ENCODE measurements at regions not wholly inside any gene's neighbourhood (a gene's known extent, or its start where the extent isn't known, plus 50 kb on each side); places are given as distances from the start of the nearest gene placed in this dataset.

GRCh38 chr1:79588719-79589118 lies 582.2 kb upstream of the ADGRL4 start:
- intact Hi-C loops (cut with DNase I; ENCODE audit: low total_unique reads): loop anchor here (10.0 kb wide), 1 partner anchor 1924 kb away; no protein-coding TSS in a partner anchor
- H3K4me3 ChIP-seq: no peak overlapping the region
- H3K27ac ChIP-seq: no peak overlapping the region
- TF ChIP-seq CTCF (IDR thresholded peaks at IDR 0.05) (no peak), POLR2AphosphoS5 (IDR thresholded peaks at IDR 0.05) (no peak), POLR2A (IDR thresholded peaks at IDR 0.05) (no peak)
- no peaks in the 10 kb centered on the region for H3K27me3 ChIP-seq
- no peaks in the 10 kb centered on the region for H3K36me3 ChIP-seq
- H3K4me1 ChIP-seq: no peaks in the 10 kb centered on the region
- no peak for DNase-seq (ENCODE audit: low spot score in 2 of 2)
- H3K9me3 ChIP-seq: no peaks in the 10 kb centered on the region

- Histone ChIP-seq H3K36me3 (no peaks in the 10 kb centered on the region), H3K4me1 (no peaks in the 10 kb centered on the region), H3K27ac (no peak overlapping the region), H3K9me3 (no peaks in the 10 kb centered on the region), H3K27me3 (no peaks in the 10 kb centered on the region), H3K4me3 (no peak overlapping the region)
- no peak for DNase-seq (ENCODE audit: low spot score in 2 of 2)
- intact Hi-C loops (cut with DNase I; ENCODE audit: low total_unique reads): loop anchor here (10.0 kb wide), 1 partner anchor 1922 kb away; no protein-coding TSS in a partner anchor
- TF ChIP-seq POLR2AphosphoS5 (IDR thresholded peaks at IDR 0.05) (no peak), CTCF (IDR thresholded peaks at IDR 0.05) (no peak), POLR2A (IDR thresholded peaks at IDR 0.05) (no peak)
These were observed 580.7 kb upstream of the ADGRL4 start for GRCh38 chr1:79587229-79587628.

- Histone ChIP-seq H3K9me3 (no peaks in the 10 kb centered on the region), H3K27me3 (no peaks in the 10 kb centered on the region), H3K4me3 (no peak overlapping the region), H3K27ac (no peak overlapping the region), H3K36me3 (no peaks in the 10 kb centered on the region), H3K4me1 (no peaks in the 10 kb centered on the region)
- TF ChIP-seq CTCF (IDR thresholded peaks at IDR 0.05) (no peak), POLR2A (IDR thresholded peaks at IDR 0.05) (no peak), POLR2AphosphoS5 (IDR thresholded peaks at IDR 0.05) (no peak)
- no peak for DNase-seq (ENCODE audit: low spot score in 2 of 2)
- intact Hi-C loops (cut with DNase I; ENCODE audit: low total_unique reads): loop anchor here (10.0 kb wide), 1 partner anchor 1921 kb away; no protein-coding TSS in a partner anchor
These were observed 579.3 kb upstream of the ADGRL4 start for GRCh38 chr1:79585801-79586200.

GRCh38 chr1:79575424-79575823 lies 568.9 kb upstream of the ADGRL4 start:
- Histone ChIP-seq H3K36me3 (no peaks in the 10 kb centered on the region), H3K27me3 (no peaks in the 10 kb centered on the region), H3K4me1 (no peaks in the 10 kb centered on the region), H3K4me3 (no peak overlapping the region), H3K27ac (no peak overlapping the region), H3K9me3 (no peaks in the 10 kb centered on the region)
- TF ChIP-seq POLR2AphosphoS5 (IDR thresholded peaks at IDR 0.05): no peak
- no peak for TF ChIP-seq CTCF (IDR thresholded peaks at IDR 0.05)
- TF ChIP-seq POLR2A (IDR thresholded peaks at IDR 0.05): no peak
- DNase-seq (ENCODE audit: low spot score in 2 of 2): no peak
- intact Hi-C loops (cut with DNase I; ENCODE audit: low total_unique reads): no loop called here

GRCh38 chr1:79568411-79568810 lies 561.9 kb upstream of the ADGRL4 start:
- Histone ChIP-seq H3K36me3 (no peaks in the 10 kb centered on the region), H3K27ac (no peak overlapping the region), H3K27me3 (no peaks in the 10 kb centered on the region), H3K9me3 (no peaks in the 10 kb centered on the region), H3K4me3 (no peak overlapping the region), H3K4me1 (no peaks in the 10 kb centered on the region)
- DNase-seq (ENCODE audit: low spot score in 2 of 2): no peak
- TF ChIP-seq POLR2AphosphoS5 (IDR thresholded peaks at IDR 0.05): no peak
- no peak for TF ChIP-seq CTCF (IDR thresholded peaks at IDR 0.05)
- TF ChIP-seq POLR2A (IDR thresholded peaks at IDR 0.05): no peak
- intact Hi-C loops (cut with DNase I; ENCODE audit: low total_unique reads): no loop called here

All from breast epithelium (tissue), 4 donors.